AG04449 (cell line): ENCODE measurements at regions not wholly inside any gene's neighbourhood (a gene's known extent, or its start where the extent isn't known, plus 50 kb on each side); places are given as distances from the start of the nearest gene placed in this dataset.
"Not testable (repeated sequence)": the region's sequence is repeated elsewhere in the genome, so short reads cannot be mapped to it uniquely, and the experiment has no call there.

Experiments used
- CTCF ChIA-PET: fragments of 350-600 bp; formaldehyde crosslinking; extraction: SDS; loops from one replicate; lab custom pipeline; 2021; ENCODE audit warnings: antibody characterized with exemption; lab: Yijun Ruan, JAX
- POLR2A ChIA-PET: fragments of 400-600, 350-600 bp; formaldehyde crosslinking; extraction: SDS; loops from one replicate; lab custom pipeline; 2020; ENCODE audit warnings: antibody characterized with exemption, inconsistent platforms; lab: Yijun Ruan, JAX
- DNase-seq: peaks from one replicate; pipeline ENCODE4 v3.0.0-alpha.2; 2010; ENCODE audit warnings: low read depth, low spot score
- H3K4me3 ChIP-seq: 2 replicates; pipeline ENCODE4 v1.5.1; 2011; ENCODE audit warnings: low read depth, mild to moderate bottlenecking, control low read depth, low read length
- CTCF ChIP-seq: IDR thresholded peaks from one replicate; pipeline ENCODE4 v1.5.1; 2011; ENCODE audit warnings: mild to moderate bottlenecking, moderate library complexity, low read length, control low read depth, inconsistent platforms; ENCODE audit not compliant: insufficient read depth; ENCODE audit errors: missing control alignments

GRCh38 chr19:21621671-21622070 is 116.3 kb downstream of the ZNF429 start:
- H3K4me3 ChIP-seq, result no peak overlapping the region
- TF ChIP-seq CTCF, result no peak
- CTCF ChIA-PET, result no interaction called here
- DNase-seq, result no peak
- POLR2A ChIA-PET, result no interaction called here

GRCh38 chr19:21617740-21618339 is 112.4 kb downstream of the ZNF429 start:
- POLR2A ChIA-PET, result no interaction called here
- DNase-seq, result no peak
- TF ChIP-seq CTCF, result no peak
- CTCF ChIA-PET, result no interaction called here
- no peak overlapping the region for H3K4me3 ChIP-seq

GRCh38 chr19:21614776-21615175 is 109.4 kb downstream of the ZNF429 start:
- CTCF ChIA-PET, POLR2A ChIA-PET, DNase-seq: not testable (repeated sequence)

GRCh38 chr19:21613201-21613600 is 107.8 kb downstream of the ZNF429 start:
- H3K4me3 ChIP-seq, POLR2A ChIA-PET, DNase-seq, CTCF ChIA-PET: not testable (repeated sequence)

More at GRCh38 chr19:21614776-21615175, 109.4 kb downstream of the ZNF429 start:
- not testable (repeated sequence) for H3K4me3 ChIP-seq

GRCh38 chr19:21612403-21612872 is 107.0 kb downstream of the ZNF429 start:
- TF ChIP-seq CTCF, result no peak
- no peak for DNase-seq
- ChIA-PET POLR2A (no interaction called here), CTCF (no interaction called here)
- H3K4me3 ChIP-seq, result no peak overlapping the region

GRCh38 chr19:21611659-21612402 is 106.4 kb downstream of the ZNF429 start:
- POLR2A ChIA-PET, result no interaction called here
- CTCF ChIA-PET, result no interaction called here
- DNase-seq, result no peak
- no peak for TF ChIP-seq CTCF
- no peak overlapping the region for H3K4me3 ChIP-seq

GRCh38 chr19:21610787-21611186 is 105.4 kb downstream of the ZNF429 start:
- ChIA-PET CTCF (no interaction called here), POLR2A (no interaction called here)
- no peak for DNase-seq
- no peak for TF ChIP-seq CTCF
- no peak overlapping the region for H3K4me3 ChIP-seq
